ENCODE measurements at regions not wholly inside any gene's neighbourhood (a gene's known extent, or its start where the extent isn't known, plus 50 kb on each side); places are given as distances from the start of the nearest gene placed in this dataset.
"Not testable (repeated sequence)": the region's sequence is repeated elsewhere in the genome, so short reads cannot be mapped to it uniquely, and the experiment has no call there.

DNA sequence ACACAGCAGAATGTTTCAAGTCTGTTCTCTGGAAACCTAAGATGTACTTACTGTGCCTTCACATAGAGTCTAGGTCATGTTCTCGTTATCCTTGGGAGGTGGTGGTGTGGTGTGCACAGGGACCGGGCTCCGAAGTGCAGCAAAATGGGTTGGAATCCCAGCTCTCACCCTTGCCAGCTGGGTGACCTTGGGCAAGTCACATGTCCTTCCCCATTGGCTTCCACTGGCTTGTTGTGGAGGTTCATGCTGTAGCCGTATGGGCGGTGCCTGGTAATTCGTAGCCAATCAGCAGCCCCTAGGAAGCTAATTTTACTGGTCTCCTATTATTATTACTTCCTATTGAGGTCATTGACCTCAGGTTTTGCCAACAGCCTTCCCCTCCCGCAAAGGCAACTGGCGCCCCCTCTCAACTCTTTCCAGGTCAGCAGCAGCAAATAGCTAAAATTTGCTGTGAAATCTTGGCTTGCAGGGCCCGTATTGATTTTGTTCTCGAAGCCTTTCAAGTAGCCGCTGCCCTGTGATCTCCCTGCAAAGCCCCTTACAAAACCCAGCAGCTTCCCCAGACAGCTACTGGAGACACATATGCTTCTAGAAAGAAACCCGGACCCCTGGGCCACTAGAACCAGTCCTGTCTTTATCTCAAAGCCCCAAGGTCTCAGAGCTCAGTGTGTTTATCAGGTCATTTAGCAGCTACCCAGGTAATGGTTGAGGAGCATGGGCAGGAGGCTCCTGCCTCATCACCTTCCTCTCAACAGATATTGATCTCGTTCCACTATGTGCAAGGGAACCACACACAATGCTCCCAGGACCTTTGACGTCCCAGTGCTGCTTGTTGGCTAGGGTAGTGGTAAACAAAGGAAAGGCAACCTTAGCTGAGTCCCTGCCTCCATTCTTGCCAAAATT, 66.5 kb upstream of the SLC1A4 start:
- no peak for DNase-seq

DNA sequence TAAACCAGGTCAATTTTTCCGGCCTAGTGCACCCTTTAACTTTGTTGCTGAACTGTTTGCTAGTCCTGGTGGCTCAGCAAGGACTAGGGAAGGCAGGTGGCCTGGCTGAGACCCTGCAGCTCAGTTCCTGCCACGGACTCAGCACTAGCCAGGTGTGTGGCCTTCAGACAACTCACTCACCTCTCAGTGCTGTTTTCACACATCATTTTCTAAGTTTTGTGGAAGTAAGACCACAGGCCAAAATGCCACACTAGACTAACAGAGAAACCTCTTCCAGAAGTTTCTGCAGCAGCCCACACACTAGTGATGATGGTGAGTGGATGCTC, 65.9 kb upstream of the SLC1A4 start:
- no peak for DNase-seq

DNA sequence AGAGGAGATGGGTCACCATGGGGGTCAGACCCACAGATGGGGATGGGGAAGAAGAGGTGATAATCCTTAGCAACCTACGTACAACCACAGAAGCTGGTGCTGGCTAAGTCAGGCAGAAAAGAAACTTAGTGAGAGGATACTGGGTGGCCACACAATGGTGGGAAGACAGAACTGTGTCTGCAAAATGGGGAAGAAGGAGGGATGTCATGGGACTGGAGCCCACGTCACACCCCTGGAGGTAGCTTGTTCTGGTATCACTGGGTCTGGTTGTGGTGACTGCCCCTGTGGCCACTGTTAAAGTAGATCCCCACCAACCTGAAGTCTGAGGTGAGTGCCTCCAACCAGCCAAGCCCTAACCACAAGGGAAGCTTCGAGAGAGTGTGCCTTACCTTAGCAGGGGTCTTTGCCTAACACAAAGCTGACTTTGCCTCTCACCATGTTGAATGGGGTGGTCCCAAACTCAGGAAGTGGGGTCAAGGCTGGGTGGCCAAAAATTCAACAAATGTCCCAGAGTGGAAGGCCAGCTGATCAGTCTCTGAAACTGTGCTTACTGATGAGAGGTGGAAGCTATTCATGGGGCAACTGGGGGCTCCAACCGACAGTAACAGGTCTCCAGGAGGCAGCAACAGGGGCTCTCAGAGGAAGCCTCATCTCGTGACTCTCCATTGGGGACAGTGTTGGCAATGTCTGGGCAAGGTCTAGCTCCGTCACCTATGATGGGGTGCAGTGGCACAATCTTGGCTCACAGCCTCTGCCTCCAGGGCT, 64.8 kb upstream of the SLC1A4 start:
- DNase-seq: peak; percentile 68

DNA sequence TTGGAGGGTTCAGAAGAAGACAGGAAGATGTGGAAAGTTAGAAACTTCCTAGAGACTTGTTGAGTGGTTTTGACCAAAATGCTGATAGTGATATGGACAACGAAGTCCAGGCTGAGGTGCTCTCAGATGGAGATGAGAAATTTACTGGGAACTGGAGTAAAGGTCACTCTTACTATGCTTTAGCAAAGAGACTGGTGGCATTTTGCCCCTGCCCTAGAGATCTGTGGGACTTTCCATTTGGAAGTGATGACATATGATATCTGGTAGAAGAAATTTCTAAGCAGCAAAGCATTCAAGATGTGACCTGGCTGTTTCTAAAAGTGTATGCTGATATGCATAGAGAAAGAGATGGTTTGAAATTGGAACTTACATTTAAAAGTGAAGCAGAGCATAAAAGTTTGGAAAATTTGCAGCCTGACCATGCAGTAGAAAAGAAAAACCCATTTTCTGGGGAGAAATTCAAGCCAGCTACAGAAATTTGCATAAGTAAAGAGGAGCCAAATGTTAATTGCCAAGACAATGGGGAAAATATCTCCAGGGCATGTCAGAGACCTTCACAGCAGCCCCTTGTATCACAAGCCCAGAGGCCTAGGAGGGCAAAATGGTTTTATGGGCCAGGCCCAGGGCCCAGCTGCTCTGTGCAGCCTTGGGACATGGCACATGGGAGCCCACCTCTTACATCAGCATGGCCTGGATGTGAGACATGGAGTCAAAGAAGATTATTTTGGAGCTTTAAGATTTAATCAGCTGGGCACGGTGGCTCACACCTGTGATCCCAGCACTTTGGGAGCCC, 63.1 kb upstream of the SLC1A4 start:
- not testable (repeated sequence) for DNase-seq

DNA sequence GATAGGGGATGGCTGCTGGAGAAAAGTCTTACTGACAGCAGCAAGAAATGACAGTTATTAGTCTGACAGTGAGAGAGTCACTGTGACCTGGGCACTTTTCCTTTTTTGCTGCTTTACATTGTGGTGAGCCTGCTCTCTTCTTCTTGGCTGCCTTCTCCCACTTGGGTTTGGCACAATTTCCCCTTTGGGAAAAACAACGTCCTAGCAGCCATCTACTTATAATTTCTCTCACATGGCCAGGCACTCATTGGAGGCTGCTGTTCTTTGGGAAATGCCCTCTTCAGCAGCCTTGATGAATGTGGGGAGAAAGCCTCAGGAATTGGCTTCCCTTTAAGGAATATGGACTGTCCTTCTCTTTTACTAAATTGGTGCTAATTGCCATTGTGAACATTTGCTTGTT, 60.4 kb upstream of the SLC1A4 start:
- no peak for DNase-seq

DNA sequence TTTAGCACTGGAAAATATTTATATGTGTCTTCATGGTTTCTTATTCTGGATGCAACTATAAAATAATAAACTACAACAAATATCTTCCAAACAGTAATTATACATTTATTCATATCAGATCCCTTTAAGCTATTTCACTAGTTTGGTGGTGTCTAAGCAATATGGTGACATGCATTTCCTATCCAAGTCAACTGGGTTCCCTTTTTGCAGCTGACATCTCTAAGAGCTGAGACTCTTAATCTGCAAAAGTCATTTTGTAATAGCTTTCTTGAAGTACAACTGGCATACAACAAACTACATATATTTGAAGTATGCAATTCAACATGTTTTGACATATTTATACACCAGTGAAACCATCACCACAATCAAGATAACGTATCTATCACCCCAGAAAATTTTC, 59.9 kb upstream of the SLC1A4 start:
- DNase-seq: peak; percentile 57

DNA sequence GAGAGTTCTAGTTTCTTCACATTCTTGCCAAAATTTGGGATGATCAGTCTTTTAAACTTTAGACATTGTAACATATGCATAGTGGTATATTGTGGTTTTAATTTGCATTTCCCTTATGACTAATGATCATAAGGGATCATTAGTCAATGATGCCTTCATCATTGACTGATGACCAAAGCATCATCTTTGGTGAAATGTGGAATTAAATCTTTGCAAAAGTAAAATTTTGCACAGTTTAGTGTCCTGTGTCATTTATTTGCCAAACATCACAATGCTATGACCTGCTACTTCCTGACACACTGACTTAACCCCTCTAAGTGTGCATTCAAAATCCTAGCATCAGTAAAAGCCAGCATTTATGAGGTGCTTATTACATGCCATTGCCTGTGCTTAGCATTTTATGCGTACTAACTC, 58.9 kb upstream of the SLC1A4 start:
- peak; percentile 75 for DNase-seq

DNA sequence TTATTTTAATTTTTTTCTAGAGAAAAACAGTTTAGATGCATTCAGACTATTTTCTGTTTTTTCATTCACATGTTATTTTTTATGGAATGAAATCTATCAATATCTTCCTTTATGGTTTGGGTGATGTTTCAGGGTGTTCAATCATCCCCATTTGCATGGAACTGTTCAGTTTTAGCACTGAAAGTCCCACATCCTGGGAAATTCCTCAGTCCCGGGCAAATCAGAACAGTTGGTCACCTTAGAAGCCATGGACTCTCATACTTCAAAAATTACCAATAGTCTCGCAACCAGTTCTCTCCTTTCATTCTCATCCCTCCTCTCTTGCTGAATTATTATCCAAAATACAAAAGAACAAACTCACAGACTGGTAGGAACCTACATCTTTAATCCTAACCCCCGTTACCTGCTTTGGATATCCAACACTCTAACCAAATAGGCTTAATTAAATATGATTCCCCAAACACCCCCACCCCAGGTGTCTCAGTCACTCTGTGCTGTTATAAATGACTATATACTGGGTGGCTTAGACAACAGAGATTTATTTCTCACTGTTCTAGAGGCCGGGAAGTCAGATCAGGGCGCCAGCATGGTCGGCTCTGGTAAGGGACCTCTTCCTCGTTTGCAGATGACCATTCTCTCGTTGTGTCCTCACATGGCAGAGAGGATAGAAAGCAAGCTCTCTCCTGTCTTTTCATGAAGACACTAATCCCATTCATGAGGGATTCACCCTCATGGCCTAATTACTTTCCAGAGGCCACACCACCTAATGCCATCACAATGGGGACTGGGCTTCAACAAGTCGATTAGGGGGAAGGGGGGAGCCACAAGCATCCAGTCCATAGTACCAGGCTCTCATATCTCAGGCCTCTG, 57.7 kb upstream of the SLC1A4 start:
- no peak for DNase-seq

DNA sequence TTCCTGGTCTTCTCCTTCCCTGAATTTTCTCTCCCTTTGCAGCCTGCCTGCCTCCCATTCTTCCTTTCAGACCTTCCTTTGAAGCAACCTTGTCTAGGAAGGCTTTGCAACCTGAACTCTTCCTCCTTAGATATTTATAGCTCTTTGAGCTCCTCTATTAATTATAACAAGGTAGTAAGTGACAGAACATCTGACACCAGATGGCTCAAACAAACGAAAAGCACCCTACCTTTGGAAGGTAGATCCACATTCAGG, 57.2 kb upstream of the SLC1A4 start:
- DNase-seq: no peak

DNA sequence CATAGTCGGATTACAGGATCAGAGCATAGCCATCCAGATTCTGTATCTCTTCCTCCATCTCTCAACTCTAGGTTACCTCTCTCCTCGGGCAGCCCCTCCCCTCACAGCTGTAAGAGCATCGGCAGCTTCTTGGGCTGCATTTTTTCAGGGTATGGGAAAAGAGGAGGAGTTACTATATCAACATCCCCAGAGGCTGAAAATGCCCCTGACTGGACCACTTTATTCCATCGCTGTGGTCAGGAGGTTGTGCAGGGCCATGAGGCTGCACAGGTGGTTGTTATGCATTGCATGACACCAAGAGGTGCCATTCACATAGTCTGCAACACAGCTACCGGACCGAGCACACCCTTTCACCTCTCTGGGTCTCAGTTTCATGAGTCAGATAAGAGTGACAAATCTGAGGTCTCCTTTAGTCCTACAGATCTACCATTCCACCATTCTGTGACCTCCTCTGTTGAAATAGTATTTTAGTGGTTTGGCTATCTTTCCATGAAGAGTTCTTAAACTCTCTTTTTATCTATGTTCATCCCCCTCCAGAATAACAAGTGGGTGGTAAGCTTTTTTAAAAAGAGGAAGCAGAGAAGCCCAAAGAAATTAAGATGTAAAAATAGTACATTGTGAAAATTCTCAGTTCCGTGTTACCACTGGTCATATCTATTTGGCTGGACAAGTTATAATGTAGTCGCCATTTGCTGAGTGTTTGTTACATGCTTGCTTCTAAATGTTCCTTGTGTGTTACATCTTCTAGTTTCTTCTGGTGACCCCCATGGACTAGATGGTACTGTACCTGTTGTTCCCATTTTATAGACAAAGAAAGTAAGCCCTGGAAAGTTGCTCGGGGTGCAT, 56.6 kb upstream of the SLC1A4 start:
- peak; percentile 74 for DNase-seq

DNA sequence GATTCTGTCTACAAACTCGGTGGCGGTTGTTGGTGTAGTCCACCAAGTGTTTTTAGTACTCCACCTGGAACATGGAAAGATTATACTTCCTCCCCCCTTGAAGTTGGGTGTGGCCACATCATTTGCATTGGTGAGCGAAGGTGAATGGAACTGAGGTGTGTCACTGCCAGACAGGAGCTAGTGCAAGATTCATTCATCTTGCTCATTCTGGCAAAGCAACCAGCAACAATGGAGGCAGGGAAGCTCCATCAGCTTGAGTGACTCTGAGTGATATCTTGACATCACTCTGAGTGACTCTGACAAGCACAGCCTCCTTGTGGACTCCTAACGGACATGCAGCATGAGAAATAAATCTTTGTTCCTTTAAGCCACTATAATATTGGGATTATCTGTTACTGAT, 54.7 kb upstream of the SLC1A4 start:
- no peak for DNase-seq

DNA sequence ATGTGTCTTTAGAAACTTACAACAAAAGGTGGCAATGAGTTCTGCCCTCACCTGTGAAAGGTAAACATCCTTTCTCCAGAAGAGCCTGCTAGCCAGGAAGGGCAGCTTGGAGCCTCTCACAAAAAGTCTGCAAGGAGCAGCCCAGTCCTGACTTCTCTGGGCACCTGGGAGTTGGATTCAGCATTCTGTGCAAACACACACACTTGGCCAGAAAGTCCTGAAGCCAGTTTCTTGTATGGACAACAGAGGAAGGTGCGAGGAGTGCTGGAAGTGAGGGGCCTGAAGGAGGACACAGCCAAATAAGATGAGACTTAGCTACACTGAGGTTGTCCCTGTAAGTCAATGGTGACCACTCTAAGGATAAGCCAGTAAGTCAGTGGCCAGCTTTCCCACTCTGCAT, 52.4 kb upstream of the SLC1A4 start:
- no peak for DNase-seq

DNA sequence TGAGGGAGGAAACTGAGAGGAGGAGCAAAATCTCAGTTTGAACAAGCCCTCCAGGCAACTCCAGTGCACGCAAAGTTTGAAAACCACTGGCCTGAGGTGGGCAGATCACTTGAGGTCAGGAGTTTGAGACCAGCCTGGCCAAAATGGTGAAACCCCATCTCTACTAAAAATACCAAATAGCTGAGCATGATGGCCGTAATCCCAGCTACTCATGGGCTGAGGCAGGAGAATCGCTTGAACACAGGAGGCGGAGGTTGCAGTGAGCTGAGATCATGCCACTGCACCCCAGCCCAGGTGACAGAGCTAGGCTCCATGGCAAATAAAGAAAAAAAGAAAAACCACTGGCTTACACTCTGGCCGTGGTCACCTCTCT, 51.9 kb upstream of the SLC1A4 start:
- not testable (repeated sequence) for DNase-seq

DNA sequence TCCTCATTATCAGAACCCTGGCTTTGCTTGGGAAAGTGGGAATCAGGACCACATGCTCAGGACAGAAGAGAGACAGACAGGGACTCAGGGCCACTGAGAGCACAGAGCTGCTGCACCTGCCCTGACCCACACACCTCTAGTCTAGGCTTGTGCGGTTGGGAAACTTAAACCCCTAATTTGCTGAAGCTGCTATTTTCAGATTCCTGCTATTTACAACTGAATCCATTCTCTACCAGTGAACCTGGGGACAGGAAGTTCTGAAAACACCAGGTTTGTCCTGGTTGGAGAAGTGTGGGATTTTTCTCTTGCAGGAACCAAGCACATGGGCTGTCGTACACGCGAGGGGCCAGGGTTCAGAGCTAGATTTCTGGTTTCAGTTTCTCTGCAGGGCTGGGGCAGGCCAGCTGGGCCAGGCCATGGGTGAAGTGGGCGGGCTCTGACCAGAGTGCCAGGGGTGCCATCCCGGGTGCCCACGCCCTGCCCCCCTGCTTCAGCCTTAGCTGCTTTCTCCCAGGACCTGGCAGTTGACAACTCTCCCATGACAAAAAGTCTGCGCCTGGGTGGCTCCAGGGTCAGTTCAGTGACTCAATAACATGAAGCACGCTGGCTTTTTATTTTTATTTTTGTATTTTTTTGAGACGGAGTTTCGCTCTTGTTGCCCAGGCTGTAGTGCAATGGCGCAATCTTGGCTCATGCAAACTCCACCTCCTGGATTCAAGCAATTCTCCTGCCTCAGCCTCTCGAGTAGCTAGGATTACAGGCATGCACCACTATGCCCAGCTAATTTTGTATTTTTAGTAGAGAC, 51.3 kb upstream of the SLC1A4 start:
- DNase-seq: peak; percentile 81

DNA sequence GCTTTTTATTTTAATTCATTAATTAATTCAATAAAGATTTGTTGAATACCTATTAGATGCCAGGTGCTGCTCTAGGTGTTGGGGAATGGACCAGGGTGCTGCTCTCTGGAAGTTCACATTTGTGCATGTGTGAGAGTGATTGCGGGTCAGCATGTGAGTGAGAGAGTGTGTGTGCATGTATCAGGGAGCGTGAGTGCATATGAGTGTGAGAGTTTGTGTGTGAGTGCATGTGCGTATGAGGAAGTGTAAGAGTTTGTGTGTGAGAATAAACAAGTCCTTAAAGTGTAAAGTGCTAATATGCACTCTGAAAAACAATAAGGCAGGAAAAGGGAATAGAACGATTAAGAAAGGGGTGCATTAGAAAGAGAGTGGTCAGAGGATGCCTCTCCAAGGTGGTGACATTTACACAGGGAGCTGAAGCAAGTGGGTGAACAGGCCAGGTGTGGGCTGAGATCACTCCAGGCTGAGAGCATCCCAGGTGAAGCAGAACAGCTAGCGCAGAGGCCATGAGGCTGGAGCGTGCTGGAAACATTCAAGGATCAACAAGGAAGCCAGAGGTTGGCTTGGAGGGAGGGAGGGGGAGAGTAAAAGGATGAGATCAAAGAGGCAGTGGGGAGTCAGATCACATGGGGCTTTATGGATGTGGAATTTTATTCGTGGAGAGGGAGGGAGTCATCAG, 50.5 kb upstream of the SLC1A4 start:
- DNase-seq: no peak

DNA sequence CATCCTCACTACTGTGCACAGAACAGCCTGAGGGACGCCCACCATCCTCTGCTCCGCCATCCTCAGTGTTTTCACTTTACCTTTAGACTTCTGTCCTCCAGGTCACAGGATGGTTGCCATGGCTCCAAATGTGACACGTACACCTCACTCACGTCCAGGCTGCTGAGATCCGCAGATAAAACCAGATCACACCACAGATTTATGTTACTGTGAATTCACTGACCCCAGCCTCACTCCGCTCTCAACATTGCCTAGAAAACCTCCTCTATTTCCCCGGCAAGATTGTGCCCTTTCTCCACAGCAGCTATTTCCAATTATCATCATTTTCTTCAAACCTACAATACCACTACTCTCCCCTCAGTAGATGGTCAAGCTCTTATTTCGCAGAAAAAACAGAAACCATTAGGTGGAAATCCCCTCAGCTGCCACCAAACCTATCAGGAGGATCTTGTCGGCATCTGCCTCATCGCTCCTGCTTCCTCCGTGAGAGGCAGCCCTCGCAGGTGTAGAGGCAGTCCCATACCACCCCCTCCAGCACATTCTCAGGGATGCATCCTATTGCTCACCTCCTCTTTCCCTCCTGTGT, 49.8 kb upstream of the SLC1A4 start:
- DNase-seq: no peak

Measured in suppressor macrophage treated with lipopolysaccharide for 4 hours (primary cell).